GM04503 (cell line): ENCODE measurements at regions not wholly inside any gene's neighbourhood (a gene's known extent, or its start where the extent isn't known, plus 50 kb on each side); places are given as distances from the start of the nearest gene placed in this dataset.
A peak's percentile ranks its signal among the peaks of the same experiment; 100 is the strongest.

ENCODE experiments used
- DNase-seq: peaks from one replicate; pipeline ENCODE4 v3.0.0-alpha.2; 2012; ENCODE audit warnings: low read depth

DNA sequence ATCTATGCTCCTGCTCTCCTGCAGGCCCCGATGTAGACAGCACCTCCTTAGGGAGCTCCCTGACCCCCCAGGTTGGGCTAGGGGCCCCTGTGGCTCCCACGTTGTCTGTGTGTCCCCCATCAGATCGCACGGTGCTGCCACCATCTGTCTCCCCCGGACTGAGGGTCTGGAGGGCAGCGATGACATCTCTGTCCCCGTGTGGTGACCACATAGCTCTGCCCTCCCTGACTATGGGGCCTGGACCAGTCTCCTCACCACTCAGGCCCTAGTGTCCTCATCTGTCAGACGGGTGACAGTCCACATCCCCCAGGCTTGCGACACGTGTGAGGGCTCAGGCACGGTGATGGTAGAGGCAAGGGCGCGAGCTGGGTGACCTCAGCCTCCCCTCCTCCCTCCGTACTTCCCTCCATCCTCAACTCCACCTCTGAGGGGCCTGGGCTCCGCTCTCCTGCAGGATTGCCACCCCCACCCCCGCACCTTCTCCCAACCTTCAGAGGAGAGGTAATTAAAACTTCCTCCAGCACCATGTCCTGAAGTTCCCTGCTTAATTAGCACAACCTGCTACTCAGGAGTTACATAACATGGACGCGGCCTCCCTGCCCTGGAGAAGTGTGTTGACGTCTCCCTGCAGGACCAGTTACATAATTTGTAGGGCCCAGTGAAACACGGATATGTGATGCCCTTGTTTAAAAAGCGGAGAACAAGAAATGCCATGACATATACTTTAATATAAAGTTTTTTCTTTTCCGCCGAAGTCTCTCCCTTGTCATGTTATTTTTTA is 288.2 kb downstream of the PTPRU start:
- DNase-seq: no peak

DNA sequence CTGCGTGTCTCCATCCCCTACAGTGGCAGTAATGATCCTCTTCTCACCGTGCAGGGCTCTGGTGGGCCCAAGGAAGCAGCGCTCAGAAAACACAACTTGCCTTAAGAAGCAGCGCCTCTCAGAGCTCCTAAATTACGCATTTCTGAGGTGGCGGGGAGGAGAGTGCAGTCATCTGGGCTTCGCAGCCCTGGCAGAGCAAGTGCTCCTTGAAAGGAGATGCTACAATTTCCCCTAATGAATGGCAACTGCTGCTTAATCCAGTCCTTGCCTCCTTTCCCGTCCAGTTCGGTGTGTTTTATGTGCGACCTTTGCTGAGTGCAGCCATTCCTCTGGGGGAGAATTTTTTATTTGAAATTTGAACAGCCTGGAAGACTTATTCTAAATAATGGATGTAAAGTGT is 287.3 kb downstream of the PTPRU start:
- no peak for DNase-seq

DNA sequence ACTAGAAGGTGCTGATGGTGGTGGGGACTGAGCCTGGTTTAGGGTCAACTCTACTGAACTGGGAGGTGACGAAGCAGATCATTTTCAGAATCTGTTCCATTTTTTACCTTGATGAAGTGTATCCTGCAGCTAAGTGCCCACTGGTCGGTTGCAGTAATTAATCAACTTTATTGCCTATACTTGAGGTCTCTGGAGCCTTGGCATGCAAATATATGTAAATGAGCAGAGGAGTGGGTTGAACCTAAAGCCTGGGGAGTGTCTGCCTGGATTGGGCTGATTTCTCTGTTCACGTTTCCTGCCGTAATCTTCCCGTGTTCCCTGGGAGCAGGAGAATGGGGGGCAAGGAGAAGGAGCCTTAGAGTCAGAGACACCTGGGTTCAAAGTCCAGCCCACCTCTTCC is 286.8 kb downstream of the PTPRU start:
- no peak for DNase-seq

DNA sequence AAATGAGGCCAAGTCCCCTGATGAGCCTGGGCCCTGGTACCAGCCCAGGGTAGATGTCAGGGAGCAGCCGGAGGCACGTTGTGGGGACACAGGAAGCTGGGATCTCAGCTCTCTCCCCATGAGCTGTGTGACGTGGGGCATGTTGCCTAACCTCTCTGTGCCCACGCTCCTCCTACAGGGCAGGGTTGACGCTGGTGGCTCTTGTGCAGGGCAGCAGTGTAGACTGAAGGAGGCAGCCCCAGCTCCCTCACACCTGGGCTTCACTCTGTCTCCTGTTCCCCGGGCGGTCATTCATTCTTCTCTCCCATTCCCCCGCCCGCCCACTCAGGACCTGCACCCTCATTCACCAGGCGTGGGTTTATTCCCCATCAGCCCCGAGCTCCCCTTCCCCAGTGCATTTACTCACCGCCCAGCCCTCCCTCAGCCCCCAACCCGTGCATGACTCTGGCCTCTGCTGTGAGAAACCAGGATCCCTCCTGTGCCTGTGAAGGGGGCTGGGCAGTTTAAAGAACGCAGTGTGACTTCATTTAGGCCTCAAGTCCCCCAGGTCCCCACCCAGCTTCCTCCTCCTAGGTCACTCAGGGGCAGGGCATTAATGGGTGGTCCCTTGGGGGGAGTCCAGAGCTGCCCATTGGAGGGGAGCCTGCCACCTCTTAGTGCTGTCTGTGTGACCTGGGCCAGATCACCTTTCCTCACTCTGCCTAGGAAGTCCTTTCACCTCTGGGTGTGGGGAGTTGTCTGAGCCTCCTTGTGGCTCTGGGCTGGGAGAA is 285.7 kb downstream of the PTPRU start:
- no peak for DNase-seq

DNA sequence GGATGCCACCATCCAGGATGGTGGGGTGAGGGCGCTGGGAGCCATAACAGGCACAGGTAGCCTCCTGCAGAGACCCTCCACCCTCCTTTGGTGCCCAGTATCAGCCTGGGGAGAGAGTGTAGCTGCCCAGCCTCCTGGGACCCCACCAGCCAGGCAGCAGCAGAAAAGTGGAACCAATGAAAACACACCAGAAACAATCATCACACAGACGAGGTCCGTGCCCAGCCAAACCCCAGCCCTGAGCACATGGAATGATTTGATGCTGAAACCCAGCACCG is 285.1 kb downstream of the PTPRU start:
- no peak for DNase-seq

DNA sequence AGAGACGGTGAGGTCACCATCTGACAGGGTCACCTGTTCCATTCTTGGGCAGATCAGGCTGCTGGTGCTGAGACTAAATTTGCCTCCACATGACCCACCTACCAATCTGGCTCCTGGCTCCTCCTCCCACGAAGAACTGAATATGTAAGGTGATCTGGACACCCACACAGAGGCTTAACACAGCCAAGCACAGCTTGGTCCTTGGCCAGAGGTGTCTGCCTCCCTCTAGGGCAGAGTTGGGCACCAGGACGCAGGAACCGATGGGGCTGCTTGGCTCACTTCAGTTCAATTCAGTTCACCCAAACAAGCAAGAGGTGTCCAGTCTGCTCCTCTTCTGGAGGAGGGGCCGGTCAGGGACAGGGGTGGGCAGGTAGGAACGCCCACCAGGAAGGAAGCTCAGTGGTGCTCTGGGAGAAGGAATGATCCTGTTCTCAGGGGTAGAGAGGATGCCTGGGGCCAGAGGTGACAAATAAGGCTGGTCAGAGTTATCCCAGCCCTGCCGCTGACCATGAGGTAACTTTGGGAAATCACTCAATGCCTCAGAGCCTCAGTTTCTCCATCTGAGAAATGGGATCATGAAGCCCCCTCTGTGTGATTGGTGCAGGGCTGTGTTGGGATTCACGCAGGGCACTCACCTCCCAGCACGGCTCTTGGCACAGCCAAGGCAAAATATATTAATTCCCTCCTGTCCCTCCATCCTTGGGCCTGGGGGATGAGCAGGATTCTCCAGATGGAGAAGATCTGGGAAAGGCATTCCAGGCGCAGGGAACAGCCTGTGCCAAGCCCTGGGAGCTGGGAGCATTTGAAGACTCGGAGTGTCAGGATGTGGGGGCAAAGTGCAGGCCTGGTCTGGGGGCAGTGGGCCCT is 284.5 kb downstream of the PTPRU start:
- no peak for DNase-seq

DNA sequence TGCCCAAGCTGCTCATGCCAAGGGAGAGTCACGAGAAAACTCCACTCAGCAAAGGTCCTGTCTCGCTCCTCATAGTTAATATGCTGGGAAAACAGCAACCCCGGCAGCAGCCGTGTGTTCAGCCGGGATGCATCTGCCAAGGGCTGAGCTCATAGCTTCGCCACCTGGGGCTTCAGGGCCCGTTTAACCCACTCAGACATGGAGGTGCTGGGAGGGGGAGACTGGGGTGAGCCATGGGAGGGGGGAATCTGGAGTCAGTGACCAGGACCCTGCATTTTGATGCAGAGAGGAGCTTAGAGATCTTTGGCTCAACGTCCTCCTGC is 283.4 kb downstream of the PTPRU start:
- DNase-seq: no peak

DNA sequence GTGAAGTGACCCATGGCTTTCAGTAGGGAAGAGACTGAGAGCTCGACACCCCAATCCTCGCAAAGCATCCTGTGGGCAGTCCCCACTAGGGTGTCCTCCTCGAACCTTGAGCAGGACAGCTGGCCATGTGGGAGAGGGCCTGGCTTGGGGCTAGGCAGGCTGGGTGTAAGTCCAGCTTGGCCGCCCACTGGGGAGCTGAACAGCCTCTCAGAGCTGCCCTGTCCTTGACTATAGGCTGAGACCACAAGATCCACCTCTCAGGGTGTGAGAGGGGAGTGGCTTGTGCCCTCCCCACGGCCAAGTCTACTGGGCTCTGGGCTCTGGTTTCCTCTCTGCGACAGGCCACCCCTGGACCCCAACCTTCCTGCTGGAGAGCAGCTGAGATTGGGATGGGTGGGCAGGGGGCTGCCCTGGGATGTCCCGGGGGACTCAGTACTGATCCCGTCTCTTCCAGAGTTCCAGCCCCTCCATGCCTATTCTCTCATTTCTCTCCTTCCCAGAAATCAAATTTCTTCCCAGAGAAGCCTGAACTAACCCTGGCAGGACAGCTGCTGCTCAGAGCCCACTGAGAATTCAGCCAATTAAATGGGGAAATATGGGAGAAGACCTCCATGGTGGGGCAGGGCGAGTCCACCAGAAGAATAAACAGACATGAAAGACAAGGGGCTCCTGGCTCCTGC is 282.9 kb downstream of the PTPRU start:
- DNase-seq: no peak

DNA sequence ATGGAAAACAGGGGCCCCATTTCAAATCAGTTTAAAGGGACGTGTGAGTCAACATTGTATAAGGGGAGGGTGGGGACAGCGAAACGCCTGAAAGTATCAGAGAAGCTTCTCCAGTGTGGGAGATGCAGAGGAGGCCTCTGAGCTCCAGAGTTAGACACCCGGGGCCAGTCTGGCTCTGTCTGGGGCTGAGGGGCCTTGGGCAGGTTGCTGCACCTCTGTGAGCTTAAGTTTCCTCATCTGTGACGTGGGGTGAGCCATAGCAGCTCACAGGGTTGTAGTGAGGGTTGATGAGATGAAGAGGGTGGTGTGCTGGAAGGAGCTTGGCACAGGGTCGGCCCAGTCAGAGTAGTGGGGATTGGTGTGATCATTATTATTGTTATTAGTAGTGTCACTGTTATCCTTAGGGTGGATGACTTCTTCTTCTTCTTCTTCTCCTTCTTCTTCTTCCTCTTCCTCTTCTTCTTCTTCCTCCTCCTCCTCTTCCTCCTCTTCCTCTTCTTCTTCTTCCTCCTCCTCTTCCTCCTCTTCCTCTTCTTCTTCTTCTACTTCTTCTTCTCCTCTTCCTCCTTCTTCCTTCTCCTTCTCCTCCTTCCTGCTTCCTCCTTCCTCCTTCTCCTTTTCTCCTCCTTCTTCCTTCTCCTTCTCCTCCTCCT is 282.0 kb downstream of the PTPRU start:
- DNase-seq: no peak

DNA sequence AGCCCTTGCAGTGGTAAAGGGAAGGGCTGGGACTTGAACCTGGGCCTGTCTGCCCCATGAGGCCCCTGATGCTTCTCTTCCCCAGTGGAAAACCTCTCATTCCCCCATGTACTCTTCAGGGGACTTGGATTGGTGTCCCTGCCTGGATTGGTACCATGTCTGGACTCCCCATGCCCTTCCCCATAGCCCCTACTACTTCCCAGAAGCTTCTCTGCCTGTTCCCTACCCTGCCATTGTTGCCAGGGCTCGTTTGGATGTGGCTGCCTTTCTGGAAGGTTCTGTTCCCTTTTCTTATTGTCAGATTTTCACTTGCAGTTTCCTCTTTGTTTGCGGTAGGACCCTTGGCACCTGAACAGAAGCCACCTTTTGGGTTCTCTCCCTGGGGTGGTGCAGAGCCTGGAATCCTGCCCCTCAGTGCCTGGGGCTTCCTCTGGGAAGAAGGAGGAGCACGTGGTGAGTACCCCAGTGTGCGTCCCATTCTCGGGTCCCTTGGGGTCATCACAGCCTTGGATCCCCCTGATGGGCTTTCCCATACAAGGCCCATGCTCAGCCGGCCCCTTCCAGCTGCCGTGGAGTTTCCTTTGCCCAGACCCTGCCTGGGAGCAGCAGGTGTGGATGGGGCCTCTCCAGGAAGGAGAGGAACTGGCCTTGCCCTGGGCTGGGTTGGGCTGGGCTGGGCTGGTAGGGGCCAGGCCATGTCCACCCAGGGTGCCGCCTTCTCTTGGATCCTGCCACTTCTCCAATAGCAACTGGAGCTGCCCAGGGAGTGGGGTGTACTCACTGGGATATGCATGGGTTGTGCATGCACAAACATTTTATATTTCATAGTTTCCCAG is 281.1 kb downstream of the PTPRU start:
- no peak for DNase-seq

DNA sequence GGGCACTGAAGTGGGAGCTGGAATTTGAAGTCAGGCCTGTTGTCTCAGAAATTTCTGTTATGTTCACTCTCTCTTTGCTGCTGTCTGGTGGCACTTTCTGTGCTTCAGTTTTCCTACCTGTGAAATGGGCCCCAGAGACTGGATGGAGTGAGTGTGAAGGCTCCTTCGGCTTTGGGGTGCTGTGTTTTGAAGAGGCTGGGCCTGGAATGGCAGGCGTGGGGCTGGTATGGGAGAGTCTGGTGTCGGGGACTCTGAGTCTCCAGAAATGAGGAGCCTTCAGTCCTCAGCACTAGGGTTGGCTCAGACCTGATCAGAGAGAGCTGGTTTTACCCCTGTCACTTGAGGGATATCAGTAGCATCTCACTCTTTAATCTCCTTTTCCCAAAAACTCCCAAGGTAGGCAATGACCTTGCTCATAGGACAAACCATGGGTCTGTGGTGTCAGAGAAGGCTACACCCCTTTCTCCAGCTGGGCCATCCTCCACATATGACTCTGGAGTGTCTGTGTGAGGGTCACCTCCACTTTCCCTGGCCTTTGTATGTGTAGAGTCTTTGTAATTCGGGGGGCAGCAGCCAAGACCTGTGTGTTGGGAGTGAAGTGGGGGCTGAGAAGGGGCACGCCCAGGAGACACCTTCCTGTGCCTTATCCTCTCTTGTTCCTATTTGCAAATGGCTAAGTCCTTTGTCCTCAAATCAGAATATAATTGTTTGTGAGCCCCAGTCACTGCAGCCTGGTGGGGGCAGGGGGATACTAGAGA is 279.9 kb downstream of the PTPRU start:
- DNase-seq: no peak

DNA sequence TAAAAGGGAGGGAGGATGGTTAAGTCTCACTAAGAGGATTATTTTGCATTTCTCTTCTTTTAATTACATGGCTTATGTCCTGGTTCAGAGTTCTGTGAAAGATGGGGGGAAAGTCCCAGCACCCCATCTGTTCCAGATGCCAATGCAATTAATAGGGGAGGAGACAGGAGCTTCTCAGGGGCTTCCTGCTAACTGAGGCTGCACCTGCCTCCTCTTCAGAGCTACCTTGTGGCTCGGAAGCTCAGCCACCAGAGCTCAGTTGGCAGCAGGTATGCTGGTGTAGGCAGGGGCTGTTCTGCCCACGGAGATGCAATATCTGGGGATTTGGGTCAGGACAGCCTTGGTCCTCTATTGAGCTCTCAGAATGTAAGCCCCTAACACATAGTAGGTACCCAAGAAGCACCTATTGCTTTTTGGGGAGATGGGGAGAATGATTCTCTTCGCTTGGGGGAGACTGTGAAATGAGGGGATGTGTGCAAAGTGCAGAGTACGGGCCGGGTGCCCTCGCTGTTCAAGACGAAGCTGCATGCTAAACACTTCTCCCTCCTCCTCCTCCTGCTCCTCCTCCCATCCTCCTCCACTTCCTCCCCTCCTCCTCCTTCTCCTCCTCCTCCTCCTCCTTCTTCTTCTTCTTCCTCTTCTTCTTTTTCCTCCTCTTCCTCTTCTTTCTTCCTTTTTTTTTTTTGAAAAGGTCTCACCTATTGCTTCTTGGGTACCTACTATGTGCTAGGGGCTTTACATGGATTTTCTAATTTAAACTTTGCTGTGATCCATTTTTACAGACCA is 279.0 kb downstream of the PTPRU start:
- DNase-seq: no peak

DNA sequence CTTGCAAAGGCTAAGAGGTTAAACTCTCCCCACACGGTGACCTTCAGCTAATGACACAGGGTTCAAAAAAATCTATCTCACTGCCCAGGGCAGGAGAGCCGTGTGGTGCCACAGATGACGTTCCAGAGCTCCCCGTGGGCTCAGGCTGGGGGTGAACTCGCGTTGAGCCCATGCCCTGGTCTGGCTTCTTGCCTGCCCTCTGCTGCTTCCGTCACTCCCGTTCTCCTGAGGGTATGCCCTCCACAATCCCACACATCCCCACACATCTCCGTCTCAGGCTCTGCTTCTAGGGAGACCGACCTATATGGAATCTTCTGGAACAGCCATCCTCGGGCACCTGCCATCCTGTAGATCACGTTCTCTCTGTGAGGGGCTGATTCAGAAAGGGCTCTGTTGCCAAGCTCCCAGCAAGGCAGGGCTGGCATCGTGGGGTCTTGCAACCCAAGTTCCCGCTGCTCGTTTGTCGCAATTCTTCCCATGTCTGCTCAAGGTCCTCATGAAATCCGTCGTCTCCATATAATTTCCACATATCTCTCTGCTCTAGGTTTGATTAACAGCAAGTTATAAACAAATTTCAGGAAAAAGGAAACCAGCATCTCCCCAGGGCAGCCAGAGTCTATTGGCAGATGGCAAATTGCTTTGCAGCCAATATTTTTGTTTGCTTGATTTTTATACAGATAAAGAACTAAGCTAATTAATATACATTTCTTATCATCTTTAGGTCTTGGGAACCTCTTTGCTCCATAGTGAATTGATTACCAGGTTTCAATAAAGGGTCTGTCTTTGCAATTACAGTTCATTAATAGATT is 278.2 kb downstream of the PTPRU start:
- DNase-seq: no peak

DNA sequence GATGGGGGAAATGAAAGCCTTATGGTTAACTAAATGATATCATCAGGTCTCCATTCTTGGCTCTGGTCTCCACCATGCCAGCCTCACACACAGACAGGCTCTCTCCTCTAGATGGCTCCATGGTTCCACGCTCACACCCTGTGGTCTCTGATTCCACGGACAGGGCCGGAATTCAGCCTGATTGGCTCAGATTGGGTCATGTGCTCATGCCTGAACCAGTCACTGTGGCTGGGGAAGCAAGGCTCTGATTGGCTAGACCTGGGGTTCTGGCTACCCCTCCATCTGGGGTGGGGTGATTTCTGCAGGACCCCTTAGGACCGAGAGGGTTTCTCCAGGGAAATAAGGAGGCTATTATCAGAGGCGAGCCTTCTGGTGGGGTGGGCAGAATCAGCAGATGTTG is 277.0 kb downstream of the PTPRU start:
- peak; percentile 27 for DNase-seq

DNA sequence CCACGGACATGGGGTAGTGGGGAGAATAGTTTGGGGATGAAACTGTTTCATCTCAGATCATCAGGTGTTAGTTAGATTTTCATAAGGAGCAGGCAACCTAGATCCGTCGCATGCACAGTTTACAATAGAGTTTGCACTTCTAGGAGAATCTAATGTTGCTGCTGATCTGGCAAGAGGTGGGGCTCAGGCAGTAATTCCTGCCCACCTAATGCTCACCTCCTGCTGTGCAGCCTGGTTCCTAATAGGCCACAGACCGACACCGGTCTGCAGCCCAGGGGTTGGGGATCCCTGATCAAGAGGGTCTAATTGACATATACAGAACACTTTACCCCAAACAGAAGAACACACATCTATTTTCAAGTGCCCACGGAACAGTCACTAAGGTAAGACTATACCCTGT is 275.1 kb downstream of the PTPRU start:
- DNase-seq: no peak

DNA sequence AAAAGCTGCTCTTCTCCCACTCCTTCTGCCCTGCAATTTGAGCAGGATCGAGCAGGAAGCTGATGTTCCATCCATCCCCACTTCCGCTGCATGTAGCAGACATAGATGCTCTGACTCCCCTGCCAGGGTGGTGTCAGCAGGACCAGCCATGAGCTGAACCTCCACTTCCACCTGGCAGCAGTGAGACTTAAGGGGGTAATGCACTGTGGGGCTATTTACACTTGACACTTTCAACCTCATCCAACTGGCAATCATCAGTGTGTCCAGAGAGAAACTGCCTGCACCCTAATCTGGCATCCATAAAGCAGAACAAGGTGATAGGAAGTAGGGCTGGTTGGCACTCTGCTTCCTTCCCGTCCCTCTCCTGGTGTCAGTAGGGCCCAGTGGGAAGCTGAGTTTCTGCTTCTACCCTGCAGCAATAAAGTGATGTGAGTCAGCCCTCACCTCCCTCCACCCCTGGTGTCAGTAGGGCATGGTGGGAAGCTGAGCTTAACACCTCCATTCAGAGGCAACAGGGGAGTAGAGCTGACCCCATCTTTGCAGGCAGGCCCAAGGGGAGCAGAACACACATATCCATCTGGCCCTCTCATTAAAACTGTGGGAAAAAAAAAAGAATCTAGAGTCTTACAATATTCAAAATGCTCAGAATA is 272.3 kb downstream of the PTPRU start:
- DNase-seq: no peak

DNA sequence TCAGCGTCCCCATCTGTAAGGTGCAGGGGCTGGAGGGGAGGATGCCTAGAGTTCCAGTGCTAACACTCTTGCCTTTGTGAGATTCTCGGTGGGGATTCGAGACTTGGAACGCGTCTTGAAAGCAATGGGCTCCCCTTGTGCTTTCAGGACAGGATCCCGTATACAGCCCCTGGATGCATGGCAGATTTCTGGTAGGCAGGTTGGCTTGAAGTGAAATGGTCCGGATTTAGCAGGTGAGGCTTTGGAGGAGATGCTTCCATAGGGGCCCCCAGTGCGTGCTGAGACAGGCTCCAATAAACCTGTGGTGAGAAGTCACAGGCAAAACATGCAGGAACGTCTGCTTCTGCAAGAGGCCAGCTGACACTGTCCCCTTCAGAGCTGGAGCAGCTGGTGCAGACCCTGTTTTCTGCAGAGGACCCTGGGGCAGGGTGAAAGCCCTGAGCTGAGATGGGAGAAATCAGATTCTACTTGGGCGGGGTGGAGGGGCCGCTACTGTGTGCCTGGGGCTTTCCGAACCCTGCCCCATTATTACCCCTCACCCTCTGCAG is 270.4 kb downstream of the PTPRU start:
- DNase-seq: no peak
